Mesothelial cell of epicardium (in vitro differentiated cells): ENCODE measurements at regions not wholly inside any gene's neighbourhood (a gene's known extent, or its start where the extent isn't known, plus 50 kb on each side); places are given as distances from the start of the nearest gene placed in this dataset.
A peak's percentile ranks its signal among the peaks of the same experiment; 100 is the strongest.

ENCODE experiments used
- DNase-seq, 2 experiments: peaks; one replicate each; pipeline ENCODE4 v3.0.0; 2021; ENCODE audit warnings: low spot score in 2 of 2; ENCODE audit not compliant: unreplicated experiment in 2 of 2
- H3K27ac Mint-ChIP-seq: 2 replicates; pipeline ENCODE4 v1.8.0; 2021; ENCODE audit warnings: mixed read lengths
- H3K27me3 Mint-ChIP-seq: 2 replicates; pipeline ENCODE4 v1.8.0; 2021; ENCODE audit warnings: low read depth, mixed read lengths
- H3K36me3 Mint-ChIP-seq: 2 replicates; pipeline ENCODE4 v1.8.0; 2021; ENCODE audit warnings: mixed read lengths
- H3K4me1 Mint-ChIP-seq: 2 replicates; pipeline ENCODE4 v1.8.0; 2021; ENCODE audit warnings: mixed read lengths
- H3K4me3 Mint-ChIP-seq: 2 replicates; pipeline ENCODE4 v1.8.0; 2021; ENCODE audit warnings: mild to moderate bottlenecking, moderate library complexity, mixed read lengths
- H3K9me3 Mint-ChIP-seq: 2 replicates; pipeline ENCODE4 v1.8.0; 2021; ENCODE audit warnings: mixed read lengths
- CTCF ChIP-seq: fragments of 200-600 bp; sonication (generic); IDR thresholded peaks from one replicate; pipeline ENCODE4 v1.5.0; 2021; ENCODE audit warnings: antibody characterized with exemption; ENCODE audit not compliant: unreplicated experiment

- no peak overlapping the region for H3K27ac Mint-ChIP-seq
- TF ChIP-seq CTCF, result no peak
- peaks cover 12% of the 10 kb centered on the region for H3K4me1 Mint-ChIP-seq
- H3K36me3 Mint-ChIP-seq, result no peaks in the 10 kb centered on the region
- peaks cover 6% of the 10 kb centered on the region for H3K27me3 Mint-ChIP-seq
- H3K9me3 Mint-ChIP-seq, result peaks cover 28% of the 10 kb centered on the region
- H3K4me3 Mint-ChIP-seq, result no peak overlapping the region
- DNase-seq, result no peak
Measured at GRCh38 chr15:87767516-87767915, 489.0 kb downstream of the NTRK3 start.

GRCh38 chr15:87764461-87765240 is 491.9 kb downstream of the NTRK3 start:
- Mint-ChIP-seq H3K4me3 (no peak overlapping the region), H3K4me1 (peaks cover 12% of the 10 kb centered on the region), H3K27me3 (peaks cover 7% of the 10 kb centered on the region), H3K36me3 (no peaks in the 10 kb centered on the region), H3K9me3 (peaks cover 9% of the 10 kb centered on the region), H3K27ac (peak overlapping the region; percentile 65)
- no peak for DNase-seq
- no peak for TF ChIP-seq CTCF

DNA sequence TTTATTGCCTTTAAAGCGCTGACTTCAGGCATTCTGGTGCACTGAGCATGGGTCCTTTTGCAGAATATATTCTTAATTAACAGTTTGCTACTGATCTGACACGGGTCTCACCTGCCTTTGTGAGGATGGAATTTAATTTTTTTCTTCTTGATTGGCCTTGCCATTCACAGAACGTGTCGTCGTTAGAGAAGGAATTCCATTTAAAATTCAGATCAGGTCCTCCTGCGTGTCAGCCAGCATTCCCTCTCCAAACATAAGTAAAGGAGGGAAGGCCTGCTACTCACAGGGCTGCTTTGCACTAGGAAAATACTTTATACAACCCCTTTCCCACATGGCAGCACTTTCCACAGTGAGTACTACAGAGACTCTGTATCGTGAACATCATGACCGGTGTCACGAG is 492.7 kb downstream of the NTRK3 start:
- Mint-ChIP-seq H3K36me3 (no peaks in the 10 kb centered on the region), H3K9me3 (peaks cover 4% of the 10 kb centered on the region), H3K4me1 (peaks cover 12% of the 10 kb centered on the region), H3K27me3 (peaks cover 7% of the 10 kb centered on the region), H3K27ac (no peak overlapping the region), H3K4me3 (no peak overlapping the region)
- no peak for DNase-seq
- no peak for TF ChIP-seq CTCF

DNA sequence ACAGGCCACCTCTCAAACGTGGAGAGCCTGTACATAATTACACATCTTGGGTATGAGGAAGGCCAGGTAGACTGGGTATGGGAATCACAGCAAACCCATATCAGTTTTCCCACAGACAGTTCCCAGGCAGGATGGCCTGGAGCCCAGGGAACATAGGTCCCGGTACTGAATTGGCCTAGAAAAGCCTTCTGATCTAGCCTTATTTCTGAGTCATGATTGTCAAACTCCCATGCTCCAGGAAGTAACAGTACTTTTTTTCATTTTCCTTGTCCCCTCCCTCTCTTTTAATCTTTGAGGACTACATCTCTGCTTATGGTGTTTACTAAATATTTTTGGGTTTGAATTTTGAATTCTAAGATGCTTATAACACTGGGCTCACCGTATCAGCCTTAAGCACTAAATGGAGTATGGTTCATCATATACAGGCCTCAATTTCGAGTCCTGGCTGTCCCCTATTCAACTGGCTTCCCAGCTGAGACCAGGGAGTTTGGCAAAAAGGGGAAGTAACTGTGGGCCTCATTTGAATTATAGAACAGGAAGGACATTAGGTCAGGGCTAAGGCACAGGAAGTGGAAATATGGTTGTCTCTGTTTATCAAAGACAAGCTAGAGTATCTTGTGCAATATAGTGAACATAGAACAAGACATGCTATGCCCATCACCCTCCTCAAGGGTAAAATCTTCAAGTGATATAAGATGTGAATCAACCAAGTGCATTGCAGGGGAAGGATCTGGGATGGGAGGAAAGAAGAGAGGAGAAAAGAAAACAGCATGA is 494.6 kb downstream of the NTRK3 start:
- no peak for TF ChIP-seq CTCF
- peaks cover 12% of the 10 kb centered on the region for H3K4me1 Mint-ChIP-seq
- peaks cover 17% of the 10 kb centered on the region for H3K27me3 Mint-ChIP-seq
- no peak overlapping the region for H3K27ac Mint-ChIP-seq
- H3K4me3 Mint-ChIP-seq, result no peak overlapping the region
- H3K9me3 Mint-ChIP-seq, result no peaks in the 10 kb centered on the region
- H3K36me3 Mint-ChIP-seq, result no peaks in the 10 kb centered on the region
- DNase-seq, result no peak

DNA sequence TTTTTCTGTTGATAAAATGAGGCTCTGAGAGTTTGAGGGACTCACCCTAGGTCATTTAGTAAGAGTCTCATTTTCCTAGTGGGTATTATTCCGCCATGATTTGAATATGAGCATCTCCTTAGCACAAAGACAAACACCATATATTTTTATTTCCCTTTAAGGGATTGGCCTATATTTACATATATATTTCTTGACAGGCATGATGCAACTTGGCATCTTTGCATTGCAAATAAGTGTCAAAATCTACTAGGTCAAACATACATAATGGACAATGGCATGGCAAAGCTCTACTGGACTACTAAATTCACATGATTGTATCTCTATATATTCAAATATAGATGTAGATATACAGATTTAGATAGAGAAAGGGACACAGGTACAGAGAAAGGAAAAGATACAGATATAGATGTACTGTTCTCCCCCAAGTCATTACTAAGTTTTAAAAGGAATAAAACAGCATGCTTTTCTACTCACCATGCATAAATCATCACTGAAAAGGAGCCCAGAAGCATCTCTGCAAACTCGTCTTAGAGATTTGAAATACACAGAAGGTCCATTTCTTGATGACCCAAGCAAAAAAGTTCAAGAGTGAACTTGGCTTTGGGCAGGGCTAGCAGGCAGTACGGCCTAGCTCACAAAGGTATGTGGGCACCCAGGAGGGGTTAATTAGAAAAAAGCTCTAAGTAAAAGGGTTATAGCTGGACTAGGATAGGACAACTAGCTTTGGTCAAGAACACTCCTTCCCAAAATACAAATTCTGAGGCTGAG is 495.8 kb downstream of the NTRK3 start:
- Mint-ChIP-seq H3K4me1 (peaks cover 12% of the 10 kb centered on the region), H3K9me3 (no peaks in the 10 kb centered on the region), H3K4me3 (no peak overlapping the region), H3K27ac (no peak overlapping the region), H3K36me3 (no peaks in the 10 kb centered on the region), H3K27me3 (peaks cover 15% of the 10 kb centered on the region)
- TF ChIP-seq CTCF, result no peak
- no peak for DNase-seq
